ENCODE measurements at regions not wholly inside any gene's neighbourhood (a gene's known extent, or its start where the extent isn't known, plus 50 kb on each side); places are given as distances from the start of the nearest gene placed in this dataset.

- intact Hi-C loops (cut with micrococcal nuclease): no loop called here
- no peak overlapping the region for H3K27ac Mint-ChIP-seq
- no peak for DNase-seq (ENCODE audit: low spot score)
- H3K4me3 Mint-ChIP-seq (ENCODE audit: low read depth): no peak overlapping the region
- H3K9me3 Mint-ChIP-seq: no peaks in the 10 kb centered on the region
- no peaks in the 10 kb centered on the region for H3K4me1 Mint-ChIP-seq (ENCODE audit: low read depth)
- no peaks in the 10 kb centered on the region for H3K36me3 Mint-ChIP-seq (ENCODE audit: low read depth)
- no peaks in the 10 kb centered on the region for H3K27me3 Mint-ChIP-seq (ENCODE audit: low read depth)
Measured at GRCh38 chr7:49229246-49229645, 304.9 kb downstream of the CDC14C start.

GRCh38 chr7:49243521-49243920 lies 319.2 kb downstream of the CDC14C start:
- H3K27me3 Mint-ChIP-seq (ENCODE audit: low read depth): no peaks in the 10 kb centered on the region
- no peak overlapping the region for H3K4me3 Mint-ChIP-seq (ENCODE audit: low read depth)
- peaks cover 10% of the 10 kb centered on the region for H3K9me3 Mint-ChIP-seq
- no peak overlapping the region for H3K27ac Mint-ChIP-seq
- intact Hi-C loops (cut with micrococcal nuclease): no loop called here
- H3K4me1 Mint-ChIP-seq (ENCODE audit: low read depth): no peaks in the 10 kb centered on the region
- no peaks in the 10 kb centered on the region for H3K36me3 Mint-ChIP-seq (ENCODE audit: low read depth)
- DNase-seq (ENCODE audit: low spot score): no peak

GRCh38 chr7:49244543-49244942 lies 320.2 kb downstream of the CDC14C start:
- DNase-seq (ENCODE audit: low spot score): no peak
- Mint-ChIP-seq H3K36me3 (ENCODE audit: low read depth) (no peaks in the 10 kb centered on the region), H3K4me3 (ENCODE audit: low read depth) (no peak overlapping the region), H3K4me1 (ENCODE audit: low read depth) (no peaks in the 10 kb centered on the region), H3K9me3 (peaks cover 4% of the 10 kb centered on the region), H3K27me3 (ENCODE audit: low read depth) (no peaks in the 10 kb centered on the region), H3K27ac (no peak overlapping the region)
- intact Hi-C loops (cut with micrococcal nuclease): no loop called here

GRCh38 chr7:49245062-49245461 lies 320.7 kb downstream of the CDC14C start:
- no peak for DNase-seq (ENCODE audit: low spot score)
- no peak overlapping the region for H3K4me3 Mint-ChIP-seq (ENCODE audit: low read depth)
- H3K4me1 Mint-ChIP-seq (ENCODE audit: low read depth): no peaks in the 10 kb centered on the region
- H3K27me3 Mint-ChIP-seq (ENCODE audit: low read depth): no peaks in the 10 kb centered on the region
- H3K9me3 Mint-ChIP-seq: peaks cover 4% of the 10 kb centered on the region
- H3K36me3 Mint-ChIP-seq (ENCODE audit: low read depth): no peaks in the 10 kb centered on the region
- intact Hi-C loops (cut with micrococcal nuclease): no loop called here
- no peak overlapping the region for H3K27ac Mint-ChIP-seq

- intact Hi-C loops (cut with micrococcal nuclease): no loop called here
- H3K4me3 Mint-ChIP-seq (ENCODE audit: low read depth): no peak overlapping the region
Measured at GRCh38 chr7:49247759-49248158, 323.4 kb downstream of the CDC14C start.

GRCh38 chr7:49255054-49255453 lies 330.7 kb downstream of the CDC14C start:
- no peak overlapping the region for H3K27ac Mint-ChIP-seq
- H3K4me1 Mint-ChIP-seq (ENCODE audit: low read depth): no peaks in the 10 kb centered on the region
- no peak for DNase-seq (ENCODE audit: low spot score)
- H3K4me3 Mint-ChIP-seq (ENCODE audit: low read depth): no peak overlapping the region
- no peaks in the 10 kb centered on the region for H3K36me3 Mint-ChIP-seq (ENCODE audit: low read depth)
- intact Hi-C loops (cut with micrococcal nuclease): no loop called here
- H3K27me3 Mint-ChIP-seq (ENCODE audit: low read depth): no peaks in the 10 kb centered on the region
- no peaks in the 10 kb centered on the region for H3K9me3 Mint-ChIP-seq

More at GRCh38 chr7:49247759-49248158, 323.4 kb downstream of the CDC14C start:
- H3K9me3 Mint-ChIP-seq: peaks cover 4% of the 10 kb centered on the region
- H3K36me3 Mint-ChIP-seq (ENCODE audit: low read depth): no peaks in the 10 kb centered on the region
- H3K27me3 Mint-ChIP-seq (ENCODE audit: low read depth): no peaks in the 10 kb centered on the region
- H3K4me1 Mint-ChIP-seq (ENCODE audit: low read depth): no peaks in the 10 kb centered on the region
- no peak overlapping the region for H3K27ac Mint-ChIP-seq
- DNase-seq (ENCODE audit: low spot score): no peak

GRCh38 chr7:49260538-49260937 lies 336.2 kb downstream of the CDC14C start:
- Mint-ChIP-seq H3K9me3 (no peaks in the 10 kb centered on the region), H3K36me3 (ENCODE audit: low read depth) (no peaks in the 10 kb centered on the region), H3K4me1 (ENCODE audit: low read depth) (no peaks in the 10 kb centered on the region), H3K27ac (no peak overlapping the region), H3K27me3 (ENCODE audit: low read depth) (no peaks in the 10 kb centered on the region), H3K4me3 (ENCODE audit: low read depth) (no peak overlapping the region)
- intact Hi-C loops (cut with micrococcal nuclease): no loop called here
- no peak for DNase-seq (ENCODE audit: low spot score)

GRCh38 chr7:49261928-49262327 lies 337.6 kb downstream of the CDC14C start:
- intact Hi-C loops (cut with micrococcal nuclease): no loop called here
- Mint-ChIP-seq H3K4me1 (ENCODE audit: low read depth) (no peaks in the 10 kb centered on the region), H3K4me3 (ENCODE audit: low read depth) (no peak overlapping the region), H3K36me3 (ENCODE audit: low read depth) (no peaks in the 10 kb centered on the region), H3K9me3 (no peaks in the 10 kb centered on the region), H3K27ac (no peak overlapping the region), H3K27me3 (ENCODE audit: low read depth) (no peaks in the 10 kb centered on the region)
- no peak for DNase-seq (ENCODE audit: low spot score)

GRCh38 chr7:49264530-49264929 lies 340.2 kb downstream of the CDC14C start:
- H3K27ac Mint-ChIP-seq: no peak overlapping the region
- intact Hi-C loops (cut with micrococcal nuclease): no loop called here
- H3K4me1 Mint-ChIP-seq (ENCODE audit: low read depth): no peaks in the 10 kb centered on the region
- no peaks in the 10 kb centered on the region for H3K36me3 Mint-ChIP-seq (ENCODE audit: low read depth)
- no peak for DNase-seq (ENCODE audit: low spot score)
- H3K4me3 Mint-ChIP-seq (ENCODE audit: low read depth): no peak overlapping the region
- H3K27me3 Mint-ChIP-seq (ENCODE audit: low read depth): no peaks in the 10 kb centered on the region
- H3K9me3 Mint-ChIP-seq: no peaks in the 10 kb centered on the region

- no peaks in the 10 kb centered on the region for H3K4me1 Mint-ChIP-seq (ENCODE audit: low read depth)
- H3K27ac Mint-ChIP-seq: no peak overlapping the region
- H3K4me3 Mint-ChIP-seq (ENCODE audit: low read depth): no peak overlapping the region
- no peak for DNase-seq (ENCODE audit: low spot score)
- no peaks in the 10 kb centered on the region for H3K36me3 Mint-ChIP-seq (ENCODE audit: low read depth)
- no peaks in the 10 kb centered on the region for H3K27me3 Mint-ChIP-seq (ENCODE audit: low read depth)
- H3K9me3 Mint-ChIP-seq: no peaks in the 10 kb centered on the region
- intact Hi-C loops (cut with micrococcal nuclease): no loop called here
Measured at GRCh38 chr7:49273897-49274296, 349.6 kb downstream of the CDC14C start.

GRCh38 chr7:49279891-49280290 lies 355.5 kb downstream of the CDC14C start:
- intact Hi-C loops (cut with micrococcal nuclease): no loop called here
- Mint-ChIP-seq H3K4me3 (ENCODE audit: low read depth) (no peak overlapping the region), H3K4me1 (ENCODE audit: low read depth) (no peaks in the 10 kb centered on the region), H3K9me3 (peaks cover 4% of the 10 kb centered on the region), H3K27ac (no peak overlapping the region), H3K27me3 (ENCODE audit: low read depth) (no peaks in the 10 kb centered on the region), H3K36me3 (ENCODE audit: low read depth) (no peaks in the 10 kb centered on the region)
- no peak for DNase-seq (ENCODE audit: low spot score)

GRCh38 chr7:49287653-49288052 lies 363.3 kb downstream of the CDC14C start:
- Mint-ChIP-seq H3K4me3 (ENCODE audit: low read depth) (no peak overlapping the region), H3K9me3 (peaks cover 14% of the 10 kb centered on the region), H3K36me3 (ENCODE audit: low read depth) (no peaks in the 10 kb centered on the region), H3K27ac (no peak overlapping the region), H3K27me3 (ENCODE audit: low read depth) (no peaks in the 10 kb centered on the region), H3K4me1 (ENCODE audit: low read depth) (no peaks in the 10 kb centered on the region)
- intact Hi-C loops (cut with micrococcal nuclease): no loop called here
- no peak for DNase-seq (ENCODE audit: low spot score)

- H3K4me3 Mint-ChIP-seq (ENCODE audit: low read depth): no peak overlapping the region
- no peaks in the 10 kb centered on the region for H3K36me3 Mint-ChIP-seq (ENCODE audit: low read depth)
- H3K27me3 Mint-ChIP-seq (ENCODE audit: low read depth): no peaks in the 10 kb centered on the region
- no peaks in the 10 kb centered on the region for H3K4me1 Mint-ChIP-seq (ENCODE audit: low read depth)
- H3K27ac Mint-ChIP-seq: no peak overlapping the region
- intact Hi-C loops (cut with micrococcal nuclease): no loop called here
- DNase-seq (ENCODE audit: low spot score): no peak
- H3K9me3 Mint-ChIP-seq: peaks cover 2% of the 10 kb centered on the region
Measured at GRCh38 chr7:49294611-49295010, 370.3 kb downstream of the CDC14C start.

GRCh38 chr7:49295146-49295545 lies 370.8 kb downstream of the CDC14C start:
- intact Hi-C loops (cut with micrococcal nuclease): no loop called here
- peaks cover 2% of the 10 kb centered on the region for H3K9me3 Mint-ChIP-seq
- H3K4me1 Mint-ChIP-seq (ENCODE audit: low read depth): no peaks in the 10 kb centered on the region
- no peak overlapping the region for H3K4me3 Mint-ChIP-seq (ENCODE audit: low read depth)
- H3K27me3 Mint-ChIP-seq (ENCODE audit: low read depth): no peaks in the 10 kb centered on the region
- H3K27ac Mint-ChIP-seq: no peak overlapping the region
- H3K36me3 Mint-ChIP-seq (ENCODE audit: low read depth): no peaks in the 10 kb centered on the region
- no peak for DNase-seq (ENCODE audit: low spot score)
